Erythroblast (primary cell): ENCODE measurements at regions not wholly inside any gene's neighbourhood (a gene's known extent, or its start where the extent isn't known, plus 50 kb on each side); places are given as distances from the start of the nearest gene placed in this dataset.

Experiments
- GATA1 ChIP-seq: IDR thresholded peaks from 2 replicates; pipeline ENCODE4 v1.6.1; 2011; ENCODE audit warnings: low read depth, mild to moderate bottlenecking, control low read depth, low read length, moderate library complexity
- POLR2A ChIP-seq: IDR thresholded peaks from 2 replicates; pipeline ENCODE4 v1.6.1; 2011; ENCODE audit warnings: mild to moderate bottlenecking, low read length

DNA sequence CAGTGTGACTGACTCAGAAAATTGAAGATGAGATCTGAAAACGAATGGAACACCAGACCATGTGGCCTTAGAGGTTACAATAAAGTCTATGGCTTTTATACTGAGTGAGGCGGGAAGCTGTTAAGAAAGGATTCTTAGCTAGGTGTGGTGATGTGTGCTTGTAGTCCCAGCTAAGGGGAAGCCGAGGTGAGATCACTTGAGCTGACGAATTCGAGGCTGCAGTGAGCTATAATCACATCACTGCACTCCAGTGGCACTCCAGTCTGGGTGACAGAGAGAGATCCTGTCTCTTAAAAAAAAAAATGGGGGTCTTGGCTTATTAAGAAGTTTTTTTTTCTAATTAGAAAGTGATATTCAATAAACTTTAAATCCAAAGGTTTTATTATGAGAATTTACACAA lies 678.6 kb downstream of the TMTC2 start:
- TF ChIP-seq POLR2A: no peak
- no peak for TF ChIP-seq GATA1
